ENCODE measurements at regions not wholly inside any gene's neighbourhood (a gene's known extent, or its start where the extent isn't known, plus 50 kb on each side); places are given as distances from the start of the nearest gene placed in this dataset.

GRCh38 chr14:54039311-54039710 is 82.7 kb upstream of the BMP4 start:
- no peaks in the 10 kb centered on the region for H3K27me3 ChIP-seq (replicated peaks in 1 of 2; ENCODE audit: control insufficient read depth in 2 of 2, extremely low read depth in 1 of 2, insufficient read depth in 2 of 2, low read length in 1 of 2)
- no peak overlapping the region for H3K27ac Mint-ChIP-seq

GRCh38 chr14:54040846-54041245 is 84.2 kb upstream of the BMP4 start:
- Mint-ChIP-seq H3K27me3 (peaks cover 4 to 24% of the 10 kb centered on the region in 2 donors), H3K4me1 (no peaks in the 10 kb centered on the region), H3K9me3 (peaks cover 0 to 11% (median 4%) of the 10 kb centered on the region in 3 donors), H3K4me3 (no peak overlapping the region), H3K27ac (no peak overlapping the region), H3K36me3 (no peaks in the 10 kb centered on the region)
- ChIA-PET POLR2A (no interaction called here), CTCF (no interaction called here)
- H3K27ac ChIP-seq (ENCODE audit: low read length) = no peak overlapping the region
- ATAC-seq (replicated peaks in 1 of 4) = no peak
- H3K27me3 ChIP-seq (replicated peaks in 1 of 2; ENCODE audit: control insufficient read depth in 2 of 2, extremely low read depth in 1 of 2, insufficient read depth in 2 of 2, low read length in 1 of 2) = no peaks in the 10 kb centered on the region
- H3K9me3 ChIP-seq = no peaks in the 10 kb centered on the region
- DNase-seq = no peak
- H3K36me3 ChIP-seq (ENCODE audit: control insufficient read depth in 2 of 2, extremely low read depth in 1 of 2, insufficient read depth in 1 of 2, low read length in 1 of 2) = no peaks in the 10 kb centered on the region
- H3K4me3 ChIP-seq (ENCODE audit: control insufficient read depth in 1 of 2, extremely low read depth in 1 of 2, low read length in 1 of 2) = no peak overlapping the region
- H3K4me1 ChIP-seq (ENCODE audit: control insufficient read depth in 1 of 2, extremely low read depth in 1 of 2, insufficient read depth in 2 of 2, low read length in 2 of 2) = no peaks in the 10 kb centered on the region

More at GRCh38 chr14:54039311-54039710, 82.7 kb upstream of the BMP4 start:
- no peaks in the 10 kb centered on the region for H3K36me3 Mint-ChIP-seq
- H3K9me3 ChIP-seq = no peaks in the 10 kb centered on the region
- DNase-seq = no peak
- ChIA-PET POLR2A (no interaction called here), CTCF (no interaction called here)
- H3K27ac ChIP-seq (ENCODE audit: low read length) = no peak overlapping the region
- H3K4me1 ChIP-seq (ENCODE audit: control insufficient read depth in 1 of 2, extremely low read depth in 1 of 2, insufficient read depth in 2 of 2, low read length in 2 of 2) = no peaks in the 10 kb centered on the region
- ATAC-seq (replicated peaks in 1 of 4) = no peak
- H3K4me3 ChIP-seq (ENCODE audit: control insufficient read depth in 1 of 2, extremely low read depth in 1 of 2, low read length in 1 of 2) = no peak overlapping the region
- no peak overlapping the region for H3K4me3 Mint-ChIP-seq
- H3K4me1 Mint-ChIP-seq = no peaks in the 10 kb centered on the region
- peaks cover 4 to 24% of the 10 kb centered on the region in 2 donors for H3K27me3 Mint-ChIP-seq
- 86% methylated on average over 1 of the region's 2 CpGs for WGBS (ENCODE audit: insufficient coverage)
- peaks cover 0 to 24% (median 8%) of the 10 kb centered on the region in 3 donors for H3K9me3 Mint-ChIP-seq
- no peaks in the 10 kb centered on the region for H3K36me3 ChIP-seq (ENCODE audit: control insufficient read depth in 2 of 2, extremely low read depth in 1 of 2, insufficient read depth in 1 of 2, low read length in 1 of 2)

- no peak for DNase-seq
- no peaks in the 10 kb centered on the region for H3K27me3 ChIP-seq (replicated peaks in 1 of 2; ENCODE audit: control insufficient read depth in 2 of 2, extremely low read depth in 1 of 2, insufficient read depth in 2 of 2, low read length in 1 of 2)
- no peak overlapping the region for H3K27ac ChIP-seq (ENCODE audit: low read length)
- no peaks in the 10 kb centered on the region for H3K36me3 ChIP-seq (ENCODE audit: control insufficient read depth in 2 of 2, extremely low read depth in 1 of 2, insufficient read depth in 1 of 2, low read length in 1 of 2)
- H3K9me3 ChIP-seq = no peaks in the 10 kb centered on the region
- Mint-ChIP-seq H3K9me3 (no peaks in the 10 kb centered on the region), H3K4me3 (no peak overlapping the region), H3K27me3 (peaks cover 0 to 9% of the 10 kb centered on the region in 2 donors), H3K36me3 (no peaks in the 10 kb centered on the region), H3K4me1 (no peaks in the 10 kb centered on the region), H3K27ac (no peak overlapping the region)
- ATAC-seq (replicated peaks in 1 of 4) = no peak
- ChIA-PET POLR2A (no interaction called here), CTCF (no interaction called here)
- no CpG with 5 or more reads among the region's 3 CpGs for WGBS (ENCODE audit: insufficient coverage)
- H3K4me1 ChIP-seq (ENCODE audit: control insufficient read depth in 1 of 2, extremely low read depth in 1 of 2, insufficient read depth in 2 of 2, low read length in 2 of 2) = no peaks in the 10 kb centered on the region
- H3K4me3 ChIP-seq (ENCODE audit: control insufficient read depth in 1 of 2, extremely low read depth in 1 of 2, low read length in 1 of 2) = no peak overlapping the region
Observed at GRCh38 chr14:54046250-54046649, 89.6 kb upstream of the BMP4 start.

- Histone ChIP-seq H3K27ac (ENCODE audit: low read length) (no peak overlapping the region), H3K4me1 (ENCODE audit: control insufficient read depth in 1 of 2, extremely low read depth in 1 of 2, insufficient read depth in 2 of 2, low read length in 2 of 2) (no peaks in the 10 kb centered on the region), H3K27me3 (replicated peaks in 1 of 2; ENCODE audit: control insufficient read depth in 2 of 2, extremely low read depth in 1 of 2, insufficient read depth in 2 of 2, low read length in 1 of 2) (no peaks in the 10 kb centered on the region), H3K4me3 (ENCODE audit: control insufficient read depth in 1 of 2, extremely low read depth in 1 of 2, low read length in 1 of 2) (no peak overlapping the region), H3K36me3 (ENCODE audit: control insufficient read depth in 2 of 2, extremely low read depth in 1 of 2, insufficient read depth in 1 of 2, low read length in 1 of 2) (no peaks in the 10 kb centered on the region), H3K9me3 (no peaks in the 10 kb centered on the region)
- ATAC-seq (replicated peaks in 1 of 4) (no peak), DNase-seq (no peak)
- 100% methylated on average over 2 of the region's 5 CpGs for WGBS (ENCODE audit: insufficient coverage)
- Mint-ChIP-seq H3K4me1 (no peaks in the 10 kb centered on the region), H3K9me3 (no peaks in the 10 kb centered on the region), H3K27ac (no peak overlapping the region), H3K36me3 (no peaks in the 10 kb centered on the region), H3K4me3 (no peak overlapping the region), H3K27me3 (peaks cover 0 to 4% of the 10 kb centered on the region in 2 donors)
- ChIA-PET POLR2A (no interaction called here), CTCF (no interaction called here)
Observed at GRCh38 chr14:54047645-54048308, 91.2 kb upstream of the BMP4 start.

- ATAC-seq (replicated peaks in 1 of 4) = no peak
- H3K36me3 Mint-ChIP-seq = no peaks in the 10 kb centered on the region
- ChIA-PET CTCF (interaction anchor here in 1 of 2 donors (0.7 kb wide), 1 partner anchor 27 kb away, joined by 4 read pairs; no protein-coding TSS in a partner anchor), POLR2A (no interaction called here)
- no peak overlapping the region for H3K27ac ChIP-seq (ENCODE audit: low read length)
- H3K4me1 Mint-ChIP-seq = no peaks in the 10 kb centered on the region
- no peak overlapping the region for H3K4me3 Mint-ChIP-seq
- no peaks in the 10 kb centered on the region for H3K9me3 Mint-ChIP-seq
- no peaks in the 10 kb centered on the region for H3K36me3 ChIP-seq (ENCODE audit: control insufficient read depth in 2 of 2, extremely low read depth in 1 of 2, insufficient read depth in 1 of 2, low read length in 1 of 2)
- no peaks in the 10 kb centered on the region for H3K9me3 ChIP-seq
- no peak overlapping the region for H3K27ac Mint-ChIP-seq
- H3K4me1 ChIP-seq (ENCODE audit: control insufficient read depth in 1 of 2, extremely low read depth in 1 of 2, insufficient read depth in 2 of 2, low read length in 2 of 2) = no peaks in the 10 kb centered on the region
- no peak for DNase-seq
- WGBS (ENCODE audit: insufficient coverage) = 90% methylated on average over 7 of the region's 9 CpGs
- H3K27me3 ChIP-seq (replicated peaks in 1 of 2; ENCODE audit: control insufficient read depth in 2 of 2, extremely low read depth in 1 of 2, insufficient read depth in 2 of 2, low read length in 1 of 2) = no peaks in the 10 kb centered on the region
- peaks cover 0 to 4% of the 10 kb centered on the region in 2 donors for H3K27me3 Mint-ChIP-seq
- H3K4me3 ChIP-seq (ENCODE audit: control insufficient read depth in 1 of 2, extremely low read depth in 1 of 2, low read length in 1 of 2) = no peak overlapping the region
Observed at GRCh38 chr14:54048311-54048710, 91.7 kb upstream of the BMP4 start.

GRCh38 chr14:54048736-54049135 is 92.1 kb upstream of the BMP4 start:
- no peak overlapping the region for H3K4me3 ChIP-seq (ENCODE audit: control insufficient read depth in 1 of 2, extremely low read depth in 1 of 2, low read length in 1 of 2)
- Mint-ChIP-seq H3K36me3 (no peaks in the 10 kb centered on the region), H3K27ac (no peak overlapping the region), H3K4me3 (no peak overlapping the region), H3K4me1 (no peaks in the 10 kb centered on the region), H3K9me3 (no peaks in the 10 kb centered on the region), H3K27me3 (peaks cover 0 to 4% of the 10 kb centered on the region in 2 donors)
- ATAC-seq (replicated peaks in 1 of 4) = no peak
- ChIA-PET CTCF (interaction anchor here in 1 of 2 donors (0.7 kb wide), 1 partner anchor 27 kb away, joined by 4 read pairs; no protein-coding TSS in a partner anchor), POLR2A (no interaction called here)
- no peaks in the 10 kb centered on the region for H3K27me3 ChIP-seq (replicated peaks in 1 of 2; ENCODE audit: control insufficient read depth in 2 of 2, extremely low read depth in 1 of 2, insufficient read depth in 2 of 2, low read length in 1 of 2)
- WGBS (ENCODE audit: insufficient coverage) = no CpG with 5 or more reads among the region's 5 CpGs
- DNase-seq = no peak
- no peak overlapping the region for H3K27ac ChIP-seq (ENCODE audit: low read length)
- no peaks in the 10 kb centered on the region for H3K4me1 ChIP-seq (ENCODE audit: control insufficient read depth in 1 of 2, extremely low read depth in 1 of 2, insufficient read depth in 2 of 2, low read length in 2 of 2)
- no peaks in the 10 kb centered on the region for H3K36me3 ChIP-seq (ENCODE audit: control insufficient read depth in 2 of 2, extremely low read depth in 1 of 2, insufficient read depth in 1 of 2, low read length in 1 of 2)
- H3K9me3 ChIP-seq = no peaks in the 10 kb centered on the region

GRCh38 chr14:54050759-54051158 is 94.1 kb upstream of the BMP4 start:
- H3K27ac ChIP-seq (ENCODE audit: low read length) = no peak overlapping the region
- H3K9me3 Mint-ChIP-seq = no peaks in the 10 kb centered on the region
- no peaks in the 10 kb centered on the region for H3K27me3 ChIP-seq (replicated peaks in 1 of 2; ENCODE audit: control insufficient read depth in 2 of 2, extremely low read depth in 1 of 2, insufficient read depth in 2 of 2, low read length in 1 of 2)
- WGBS (ENCODE audit: insufficient coverage) = no CpG with 5 or more reads among the region's 3 CpGs
- POLR2A ChIA-PET = no interaction called here
- no peaks in the 10 kb centered on the region for H3K27me3 Mint-ChIP-seq
- no peaks in the 10 kb centered on the region for H3K4me1 ChIP-seq (ENCODE audit: control insufficient read depth in 1 of 2, extremely low read depth in 1 of 2, insufficient read depth in 2 of 2, low read length in 2 of 2)
- no peak overlapping the region for H3K27ac Mint-ChIP-seq
- no peak for DNase-seq
- no peak for ATAC-seq (replicated peaks in 1 of 4)
- CTCF ChIA-PET = no interaction called here
- H3K9me3 ChIP-seq = no peaks in the 10 kb centered on the region
- no peaks in the 10 kb centered on the region for H3K36me3 Mint-ChIP-seq
- no peaks in the 10 kb centered on the region for H3K4me1 Mint-ChIP-seq
- H3K4me3 Mint-ChIP-seq = no peak overlapping the region
- no peak overlapping the region for H3K4me3 ChIP-seq (ENCODE audit: control insufficient read depth in 1 of 2, extremely low read depth in 1 of 2, low read length in 1 of 2)
- no peaks in the 10 kb centered on the region for H3K36me3 ChIP-seq (ENCODE audit: control insufficient read depth in 2 of 2, extremely low read depth in 1 of 2, insufficient read depth in 1 of 2, low read length in 1 of 2)
